Ovary (tissue), 3 donors: ENCODE measurements at regions not wholly inside any gene's neighbourhood (a gene's known extent, or its start where the extent isn't known, plus 50 kb on each side); places are given as distances from the start of the nearest gene placed in this dataset.

Experiments used
- CTCF ChIP-seq, 3 donors: fragments of 450-650 bp in 2 of 3; fragments of 200-600 bp in 1 of 3; IDR thresholded peaks; one replicate each; pipeline versions ENCODE4 v1.5.1 to v1.8.0; 2016 to 2022; ENCODE audit warnings: antibody characterized with exemption in 3 of 3, mild to moderate bottlenecking in 1 of 3
- EP300 ChIP-seq: sonication (generic); formaldehyde crosslinking; IDR thresholded peaks from one replicate; pipeline ENCODE4 v1.6.1; 2017; ENCODE audit warnings: antibody characterized with exemption
- POLR2A ChIP-seq: fragments of 450-650 bp; IDR thresholded peaks from one replicate; pipeline ENCODE4 v1.6.1; 2017; ENCODE audit warnings: antibody characterized with exemption, mild to moderate bottlenecking, moderate library complexity
- donor health status: DM: no; HTN: no; CAD: no.

- no peak for TF ChIP-seq CTCF (IDR thresholded peaks at IDR 0.05)
- TF ChIP-seq POLR2A: no peak
- no peak for TF ChIP-seq EP300
Observed at GRCh38 chr10:90421874-90422273, 436.0 kb downstream of the HTR7 start.
